ENCODE measurements at regions not wholly inside any gene's neighbourhood (a gene's known extent, or its start where the extent isn't known, plus 50 kb on each side); places are given as distances from the start of the nearest gene placed in this dataset.

- TF ChIP-seq, protein P1, sequence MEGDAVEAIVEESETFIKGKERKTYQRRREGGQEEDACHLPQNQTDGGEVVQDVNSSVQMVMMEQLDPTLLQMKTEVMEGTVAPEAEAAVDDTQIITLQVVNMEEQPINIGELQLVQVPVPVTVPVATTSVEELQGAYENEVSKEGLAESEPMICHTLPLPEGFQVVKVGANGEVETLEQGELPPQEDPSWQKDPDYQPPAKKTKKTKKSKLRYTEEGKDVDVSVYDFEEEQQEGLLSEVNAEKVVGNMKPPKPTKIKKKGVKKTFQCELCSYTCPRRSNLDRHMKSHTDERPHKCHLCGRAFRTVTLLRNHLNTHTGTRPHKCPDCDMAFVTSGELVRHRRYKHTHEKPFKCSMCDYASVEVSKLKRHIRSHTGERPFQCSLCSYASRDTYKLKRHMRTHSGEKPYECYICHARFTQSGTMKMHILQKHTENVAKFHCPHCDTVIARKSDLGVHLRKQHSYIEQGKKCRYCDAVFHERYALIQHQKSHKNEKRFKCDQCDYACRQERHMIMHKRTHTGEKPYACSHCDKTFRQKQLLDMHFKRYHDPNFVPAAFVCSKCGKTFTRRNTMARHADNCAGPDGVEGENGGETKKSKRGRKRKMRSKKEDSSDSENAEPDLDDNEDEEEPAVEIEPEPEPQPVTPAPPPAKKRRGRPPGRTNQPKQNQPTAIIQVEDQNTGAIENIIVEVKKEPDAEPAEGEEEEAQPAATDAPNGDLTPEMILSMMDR (IDR thresholded peaks at IDR 0.05; ENCODE audit: insufficient read depth, low read length, poor library complexity, severe bottlenecking) = no peak
- no peaks in the 10 kb centered on the region for H3K36me3 ChIP-seq (ENCODE audit: control insufficient read depth, insufficient read depth, low read length)
- no peak overlapping the region for H3K4me3 ChIP-seq (ENCODE audit: low read depth, low read length)
- H3K27me3 ChIP-seq (ENCODE audit: control insufficient read depth, insufficient read depth, low read length) = no peaks in the 10 kb centered on the region
- no peak for DNase-seq (ENCODE audit: low read depth)
These were observed 336.8 kb upstream of the CHRM3 start for GRCh38 chr1:239049571-239049970.

DNA sequence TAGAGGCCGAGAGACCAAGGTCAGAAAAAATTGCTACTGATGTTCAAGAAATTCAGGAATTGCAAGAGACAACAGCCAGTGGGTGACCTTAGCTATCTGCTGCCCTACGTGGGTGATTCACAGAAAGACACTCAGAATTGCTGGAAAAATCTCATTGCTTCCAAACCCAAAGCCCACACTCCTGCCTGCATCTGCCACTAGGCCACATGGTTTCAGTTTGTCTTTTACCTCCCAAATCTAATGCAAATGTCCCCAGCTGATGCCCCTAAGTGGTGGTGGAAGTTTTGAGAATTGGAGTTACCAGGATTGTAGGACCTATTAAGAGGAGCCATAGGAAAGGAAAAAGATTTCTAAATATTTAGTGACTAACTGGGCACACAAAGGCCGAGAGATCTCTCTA lies 341.5 kb upstream of the CHRM3 start:
- no peaks in the 10 kb centered on the region for H3K27me3 ChIP-seq (ENCODE audit: control insufficient read depth, insufficient read depth, low read length)
- H3K36me3 ChIP-seq (ENCODE audit: control insufficient read depth, insufficient read depth, low read length) = no peaks in the 10 kb centered on the region
- TF ChIP-seq, protein P1 (IDR thresholded peaks at IDR 0.05; ENCODE audit: insufficient read depth, low read length, poor library complexity, severe bottlenecking) = no peak
- H3K4me3 ChIP-seq (ENCODE audit: low read depth, low read length) = no peak overlapping the region
- DNase-seq (ENCODE audit: low read depth) = no peak

DNA sequence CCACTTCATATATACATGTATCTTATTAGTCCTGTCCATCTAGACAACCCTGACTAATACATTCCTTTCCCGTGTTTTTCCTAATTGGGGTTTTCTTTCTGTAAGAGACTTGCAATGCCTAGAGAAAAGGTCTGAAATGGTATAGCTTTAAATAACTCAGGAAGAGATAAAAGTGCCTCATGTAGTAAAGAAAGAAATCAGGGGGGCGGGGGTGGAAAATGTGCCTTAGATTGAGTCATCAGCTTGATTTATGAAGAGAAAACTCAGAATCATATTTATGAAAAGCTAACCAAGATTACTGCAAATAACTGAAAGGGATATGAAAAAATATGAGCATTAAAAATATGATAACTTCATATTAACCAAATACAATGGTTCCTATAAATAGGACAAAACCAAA lies 345.8 kb upstream of the CHRM3 start:
- TF ChIP-seq, protein P1 (IDR thresholded peaks at IDR 0.05; ENCODE audit: insufficient read depth, low read length, poor library complexity, severe bottlenecking) = no peak
- no peak for DNase-seq (ENCODE audit: low read depth)
- H3K4me3 ChIP-seq (ENCODE audit: low read depth, low read length) = no peak overlapping the region
- H3K36me3 ChIP-seq (ENCODE audit: control insufficient read depth, insufficient read depth, low read length) = no peaks in the 10 kb centered on the region
- no peaks in the 10 kb centered on the region for H3K27me3 ChIP-seq (ENCODE audit: control insufficient read depth, insufficient read depth, low read length)

GRCh38 chr1:239031310-239031709 lies 355.1 kb upstream of the CHRM3 start:
- no peak for DNase-seq (ENCODE audit: low read depth)
- Histone ChIP-seq H3K27me3 (ENCODE audit: control insufficient read depth, insufficient read depth, low read length) (no peaks in the 10 kb centered on the region), H3K4me3 (ENCODE audit: low read depth, low read length) (no peak overlapping the region), H3K36me3 (ENCODE audit: control insufficient read depth, insufficient read depth, low read length) (no peaks in the 10 kb centered on the region)
- TF ChIP-seq, protein P1 (IDR thresholded peaks at IDR 0.05; ENCODE audit: insufficient read depth, low read length, poor library complexity, severe bottlenecking) = no peak

- H3K36me3 ChIP-seq (ENCODE audit: control insufficient read depth, insufficient read depth, low read length) = no peaks in the 10 kb centered on the region
- no peak for DNase-seq (ENCODE audit: low read depth)
- TF ChIP-seq, protein P1 (IDR thresholded peaks at IDR 0.05; ENCODE audit: insufficient read depth, low read length, poor library complexity, severe bottlenecking) = no peak
- H3K27me3 ChIP-seq (ENCODE audit: control insufficient read depth, insufficient read depth, low read length) = no peaks in the 10 kb centered on the region
- H3K4me3 ChIP-seq (ENCODE audit: low read depth, low read length) = no peak overlapping the region
These were observed 360.2 kb upstream of the CHRM3 start for GRCh38 chr1:239025997-239026694.

DNA sequence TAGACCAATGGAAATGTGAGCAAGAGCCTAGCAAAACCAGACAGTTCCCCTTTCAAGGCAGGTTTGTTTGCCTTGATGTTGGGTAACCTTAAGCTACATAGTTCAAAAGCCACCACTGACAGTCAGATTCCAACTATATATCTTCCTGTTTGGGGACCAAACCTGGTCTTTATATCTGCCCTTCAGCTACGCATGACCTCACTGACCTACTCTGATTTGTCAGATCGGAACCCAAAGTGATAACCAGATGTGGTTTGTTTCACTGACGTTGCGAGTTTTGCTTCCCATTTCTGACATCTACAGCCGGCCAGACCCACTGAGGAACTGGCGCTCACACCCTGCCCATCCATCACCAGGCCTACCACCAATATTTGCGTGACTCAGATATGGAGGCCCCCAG lies 361.1 kb upstream of the CHRM3 start:
- Histone ChIP-seq H3K4me3 (ENCODE audit: low read depth, low read length) (no peak overlapping the region), H3K36me3 (ENCODE audit: control insufficient read depth, insufficient read depth, low read length) (no peaks in the 10 kb centered on the region), H3K27me3 (ENCODE audit: control insufficient read depth, insufficient read depth, low read length) (no peaks in the 10 kb centered on the region)
- TF ChIP-seq, protein P1 (IDR thresholded peaks at IDR 0.05; ENCODE audit: insufficient read depth, low read length, poor library complexity, severe bottlenecking) = no peak
- DNase-seq (ENCODE audit: low read depth) = no peak

Data from kidney epithelial cell (primary cell).